ENCODE measurements at regions not wholly inside any gene's neighbourhood (a gene's known extent, or its start where the extent isn't known, plus 50 kb on each side); places are given as distances from the start of the nearest gene placed in this dataset.
"Not testable (repeated sequence)": the region's sequence is repeated elsewhere in the genome, so short reads cannot be mapped to it uniquely, and the experiment has no call there.

DNA sequence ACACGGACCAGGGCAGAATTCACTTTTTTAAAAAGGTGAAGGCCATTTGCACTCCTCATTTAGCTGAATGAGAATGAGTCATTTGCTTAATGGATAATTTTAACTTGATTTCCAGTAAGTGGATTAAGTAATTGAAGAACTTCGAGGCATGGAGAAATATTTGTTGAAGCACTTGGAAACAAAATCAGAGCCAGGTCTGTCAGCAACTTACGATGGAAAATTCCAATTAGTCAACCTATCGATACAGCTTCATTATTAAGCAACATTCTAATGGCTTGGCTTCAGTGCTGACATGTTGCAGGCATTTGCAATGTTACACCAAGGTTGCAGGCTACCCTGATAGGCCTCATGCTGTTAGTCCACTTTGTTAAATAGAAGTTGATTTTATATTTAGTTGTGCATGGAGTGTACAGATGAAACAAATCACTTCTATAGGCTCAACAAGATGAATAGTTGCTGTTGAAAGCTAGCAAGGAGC lies 423.5 kb upstream of the SLC35B3 start:
- DNase-seq (ENCODE audit: low spot score), result no peak
- no peak for TF ChIP-seq CTCF (IDR thresholded peaks at IDR 0.05; ENCODE audit: poor library complexity, severe bottlenecking)
- Histone ChIP-seq H3K27me3 (ENCODE audit: insufficient read depth, poor library complexity, severe bottlenecking) (no peaks in the 10 kb centered on the region), H3K9me3 (ENCODE audit: severe bottlenecking) (no peaks in the 10 kb centered on the region), H3K36me3 (ENCODE audit: low read depth) (no peaks in the 10 kb centered on the region), H3K4me3 (ENCODE audit: severe bottlenecking) (no peak overlapping the region), H3K4me1 (ENCODE audit: insufficient read depth, poor library complexity, severe bottlenecking) (no peaks in the 10 kb centered on the region), H3K27ac (ENCODE audit: poor library complexity, severe bottlenecking) (no peak overlapping the region)
- no peak for ATAC-seq (ENCODE audit: low read depth)

GRCh38 chr6:8857160-8857559 lies 421.8 kb upstream of the SLC35B3 start:
- no peak overlapping the region for H3K27ac ChIP-seq (ENCODE audit: poor library complexity, severe bottlenecking)

DNA sequence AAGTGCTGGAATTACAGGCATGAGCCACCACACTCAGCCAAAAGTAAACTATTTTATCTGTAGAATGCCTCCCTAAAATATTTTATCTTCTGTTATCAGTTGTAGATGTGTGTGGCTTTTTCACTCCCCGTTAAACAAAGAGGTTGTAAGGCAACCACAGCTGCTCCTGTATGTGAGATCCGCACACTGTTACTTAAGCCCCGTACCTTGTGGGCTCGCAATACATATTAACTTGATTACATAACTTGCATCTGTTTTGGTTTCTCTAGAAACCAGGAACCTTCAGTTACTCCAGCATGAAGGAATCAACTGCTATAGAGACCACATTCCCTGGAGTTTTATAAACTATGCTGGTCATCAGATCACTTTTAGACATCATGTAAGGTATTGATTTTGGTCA lies 420.1 kb upstream of the SLC35B3 start:
- Histone ChIP-seq H3K27ac (ENCODE audit: poor library complexity, severe bottlenecking) (no peak overlapping the region), H3K9me3 (ENCODE audit: severe bottlenecking) (no peaks in the 10 kb centered on the region), H3K27me3 (ENCODE audit: insufficient read depth, poor library complexity, severe bottlenecking) (no peaks in the 10 kb centered on the region), H3K4me3 (ENCODE audit: severe bottlenecking) (no peak overlapping the region), H3K4me1 (ENCODE audit: insufficient read depth, poor library complexity, severe bottlenecking) (no peaks in the 10 kb centered on the region), H3K36me3 (ENCODE audit: low read depth) (no peaks in the 10 kb centered on the region)
- DNase-seq (ENCODE audit: low spot score) (no peak), ATAC-seq (ENCODE audit: low read depth) (no peak)
- no peak for TF ChIP-seq CTCF (IDR thresholded peaks at IDR 0.05; ENCODE audit: poor library complexity, severe bottlenecking)

More at GRCh38 chr6:8857160-8857559, 421.8 kb upstream of the SLC35B3 start:
- H3K9me3 ChIP-seq (ENCODE audit: severe bottlenecking), result no peaks in the 10 kb centered on the region
- TF ChIP-seq CTCF (IDR thresholded peaks at IDR 0.05; ENCODE audit: poor library complexity, severe bottlenecking), result no peak
- no peak overlapping the region for H3K4me3 ChIP-seq (ENCODE audit: severe bottlenecking)
- DNase-seq (ENCODE audit: low spot score), result no peak
- no peak for ATAC-seq (ENCODE audit: low read depth)
- no peaks in the 10 kb centered on the region for H3K4me1 ChIP-seq (ENCODE audit: insufficient read depth, poor library complexity, severe bottlenecking)
- no peaks in the 10 kb centered on the region for H3K36me3 ChIP-seq (ENCODE audit: low read depth)
- no peaks in the 10 kb centered on the region for H3K27me3 ChIP-seq (ENCODE audit: insufficient read depth, poor library complexity, severe bottlenecking)

GRCh38 chr6:8852332-8852731 lies 417.0 kb upstream of the SLC35B3 start:
- H3K27ac ChIP-seq (ENCODE audit: poor library complexity, severe bottlenecking), result no peak overlapping the region
- H3K4me1 ChIP-seq (ENCODE audit: insufficient read depth, poor library complexity, severe bottlenecking), result no peaks in the 10 kb centered on the region
- no peak for TF ChIP-seq CTCF (IDR thresholded peaks at IDR 0.05; ENCODE audit: poor library complexity, severe bottlenecking)
- ATAC-seq (ENCODE audit: low read depth), result no peak
- no peaks in the 10 kb centered on the region for H3K27me3 ChIP-seq (ENCODE audit: insufficient read depth, poor library complexity, severe bottlenecking)
- H3K4me3 ChIP-seq (ENCODE audit: severe bottlenecking), result no peak overlapping the region
- H3K36me3 ChIP-seq (ENCODE audit: low read depth), result no peaks in the 10 kb centered on the region
- DNase-seq (ENCODE audit: low spot score), result no peak
- no peaks in the 10 kb centered on the region for H3K9me3 ChIP-seq (ENCODE audit: severe bottlenecking)

DNA sequence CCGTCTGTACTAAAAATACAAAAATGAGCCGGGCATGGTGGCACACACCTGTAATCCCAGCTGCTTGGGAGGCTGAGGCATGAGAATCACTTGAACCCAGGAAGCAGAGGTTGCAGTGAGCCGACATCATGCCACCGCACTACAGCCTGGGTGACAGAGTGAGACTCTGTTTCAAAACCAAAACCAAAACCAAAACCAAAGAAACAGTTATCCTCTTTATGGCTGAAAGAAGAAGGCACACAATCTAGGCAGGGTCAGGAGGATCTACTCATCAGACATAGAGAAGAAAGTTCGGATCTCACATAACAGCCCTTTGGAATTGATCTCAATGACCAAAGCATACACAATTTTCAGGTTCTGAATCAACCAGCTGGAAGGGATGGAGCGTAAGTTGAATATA lies 411.3 kb upstream of the SLC35B3 start:
- not testable (repeated sequence) for ATAC-seq (ENCODE audit: low read depth); H3K27ac ChIP-seq (ENCODE audit: poor library complexity, severe bottlenecking); H3K27me3 ChIP-seq (ENCODE audit: insufficient read depth, poor library complexity, severe bottlenecking); H3K4me3 ChIP-seq (ENCODE audit: severe bottlenecking); H3K9me3 ChIP-seq (ENCODE audit: severe bottlenecking); H3K36me3 ChIP-seq (ENCODE audit: low read depth); H3K4me1 ChIP-seq (ENCODE audit: insufficient read depth, poor library complexity, severe bottlenecking); DNase-seq (ENCODE audit: low spot score)
